H9 (cell line): ENCODE measurements at regions not wholly inside any gene's neighbourhood (a gene's known extent, or its start where the extent isn't known, plus 50 kb on each side); places are given as distances from the start of the nearest gene placed in this dataset.

Experiments
- DNase-seq: peaks from one replicate; pipeline ENCODE4 v3.0.0-alpha.2; 2017
- H2AFZ ChIP-seq: one replicate; pipeline ENCODE4 v1.6.1; 2013; ENCODE audit warnings: mild to moderate bottlenecking, low read length, control low read depth, moderate library complexity
- H2AK5ac ChIP-seq: 2 replicates; pipeline ENCODE4 v1.6.1; 2013; ENCODE audit warnings: low read length, control low read depth, mixed read lengths; ENCODE audit not compliant: insufficient read length
- H2BK120ac ChIP-seq: one replicate; pipeline ENCODE4 v1.6.1; 2013; ENCODE audit warnings: low read depth, mild to moderate bottlenecking, low read length, control low read depth, inconsistent platforms; ENCODE audit not compliant: poor library complexity, severe bottlenecking
- H2BK12ac ChIP-seq: 2 replicates; pipeline ENCODE4 v1.6.1; 2013; ENCODE audit warnings: low read length, control low read depth, mixed read lengths, low read depth; ENCODE audit not compliant: insufficient read length
- H2BK15ac ChIP-seq: 2 replicates; pipeline ENCODE4 v1.6.1; 2013; ENCODE audit warnings: low read depth, low read length, control low read depth
- H2BK20ac ChIP-seq: one replicate; pipeline ENCODE4 v1.6.1; 2013; ENCODE audit warnings: low read depth, mild to moderate bottlenecking, low read length, control low read depth, inconsistent platforms; ENCODE audit not compliant: poor library complexity, severe bottlenecking
- H2BK5ac ChIP-seq: 2 replicates; pipeline ENCODE4 v1.6.1; 2013; ENCODE audit warnings: low read length, control low read depth, mixed read lengths; ENCODE audit not compliant: insufficient read length
- H3K14ac ChIP-seq: 2 replicates; pipeline ENCODE4 v1.6.1; 2013; ENCODE audit warnings: low read length, control low read depth; ENCODE audit not compliant: insufficient read depth
- H3K18ac ChIP-seq: 2 replicates; pipeline ENCODE4 v1.6.1; 2013; ENCODE audit warnings: low read depth, mild to moderate bottlenecking, mixed read lengths, low read length, control low read depth; ENCODE audit not compliant: insufficient read length
- H3K23ac ChIP-seq: 2 replicates; pipeline ENCODE4 v1.6.1; 2013; ENCODE audit warnings: low read length, control low read depth, mixed read lengths, low read depth; ENCODE audit not compliant: insufficient read length
- H3K23me2 ChIP-seq: 2 replicates; pipeline ENCODE4 v1.6.1; 2013; ENCODE audit warnings: low read depth, mild to moderate bottlenecking, mixed read lengths, low read length, control low read depth; ENCODE audit not compliant: insufficient read length, poor library complexity, severe bottlenecking
- H3K27ac ChIP-seq: 2 replicates; pipeline ENCODE4 v1.5.1; 2013; ENCODE audit warnings: low read length, control low read depth, mixed read lengths, low read depth; ENCODE audit not compliant: insufficient read length
- H3K27me3 ChIP-seq: 2 replicates; pipeline ENCODE4 v1.6.1; 2013; ENCODE audit warnings: low read length, control low read depth, inconsistent platforms; ENCODE audit not compliant: insufficient read depth
- H3K4ac ChIP-seq: 2 replicates; pipeline ENCODE4 v1.6.1; 2013; ENCODE audit warnings: low read depth, mild to moderate bottlenecking, control low read depth, inconsistent platforms, low read length, moderate library complexity
- H3K4me1 ChIP-seq: 2 replicates; pipeline ENCODE4 v1.6.1; 2013; ENCODE audit warnings: low read length, control low read depth, inconsistent platforms; ENCODE audit not compliant: insufficient read depth
- H3K4me2 ChIP-seq: 2 replicates; pipeline ENCODE4 v1.6.1; 2013; ENCODE audit warnings: low read length, control low read depth, mixed read lengths; ENCODE audit not compliant: insufficient read length, insufficient read depth
- H3K56ac ChIP-seq: 2 replicates; pipeline ENCODE4 v1.6.1; 2013; ENCODE audit warnings: low read depth, mild to moderate bottlenecking, mixed read lengths, low read length, control low read depth; ENCODE audit not compliant: insufficient read length
- H3K79me1 ChIP-seq: 2 replicates; pipeline ENCODE4 v1.6.1; 2013; ENCODE audit warnings: low read depth, mild to moderate bottlenecking, moderate library complexity, low read length, control low read depth, inconsistent platforms; ENCODE audit not compliant: insufficient read depth, poor library complexity, severe bottlenecking
- H3K79me2 ChIP-seq: 2 replicates; pipeline ENCODE4 v1.6.1; 2013; ENCODE audit warnings: low read length, control low read depth, inconsistent platforms; ENCODE audit not compliant: insufficient read depth
- H3K9ac ChIP-seq: 2 replicates; pipeline ENCODE4 v1.6.1; 2013; ENCODE audit warnings: low read length, control low read depth, mixed read lengths; ENCODE audit not compliant: insufficient read length; ENCODE audit errors: extremely low read depth
- H3K9me3 ChIP-seq: one replicate; pipeline ENCODE4 v1.6.1; 2013; ENCODE audit warnings: low read depth, low read length, inconsistent platforms; ENCODE audit not compliant: control insufficient read depth
- H3T11ph ChIP-seq: one replicate; pipeline ENCODE4 v1.6.1; 2013; ENCODE audit warnings: mild to moderate bottlenecking, low read length, control low read depth, inconsistent platforms
- H4K20me1 ChIP-seq: one replicate; pipeline ENCODE4 v1.6.1; 2013; ENCODE audit not compliant: control insufficient read depth, insufficient read length, insufficient read depth
- H4K5ac ChIP-seq: 2 replicates; pipeline ENCODE4 v1.6.1; 2013; ENCODE audit warnings: low read depth, mild to moderate bottlenecking, mixed read lengths, low read length, control low read depth; ENCODE audit not compliant: insufficient read length
- H4K8ac ChIP-seq: replicated peaks from 2 replicates; pipeline ENCODE4 v1.6.1; 2013; ENCODE audit warnings: low read length, control low read depth, mixed read lengths, low read depth; ENCODE audit not compliant: insufficient read length
- H4K91ac ChIP-seq: 2 replicates; pipeline ENCODE4 v1.6.1; 2013; ENCODE audit warnings: low read depth, mild to moderate bottlenecking, moderate library complexity, mixed read lengths, low read length, control low read depth; ENCODE audit not compliant: insufficient read length
- H3K27ac Mint-ChIP-seq, 3 experiments: 2 replicates in 2 of 3; 3 replicates in 1 of 3; pipeline ENCODE4 v1.8.0; 2020 to 2021; ENCODE audit warnings: mixed read lengths in 3 of 3, mild to moderate bottlenecking in 1 of 3, moderate library complexity in 1 of 3
- H3K27me3 Mint-ChIP-seq: 2 replicates; pipeline ENCODE4 v1.8.0; 2021; ENCODE audit warnings: low read depth, mild to moderate bottlenecking, moderate library complexity, mixed read lengths
- H3K36me3 Mint-ChIP-seq, 3 experiments: 2 replicates in 2 of 3; 3 replicates in 1 of 3; pipeline ENCODE4 v1.8.0; 2020 to 2021; ENCODE audit warnings: low read depth in 3 of 3, mixed read lengths in 3 of 3; ENCODE audit not compliant: insufficient read depth in 1 of 3
- H3K4me1 Mint-ChIP-seq, 2 experiments: 2 replicates each; pipeline ENCODE4 v1.8.0; 2020; ENCODE audit warnings: mixed read lengths in 2 of 2
- H3K4me3 Mint-ChIP-seq, 2 experiments: 2 replicates in 1 of 2; 3 replicates in 1 of 2; pipeline ENCODE4 v1.8.0; 2020 to 2021; ENCODE audit warnings: mild to moderate bottlenecking in 2 of 2, mixed read lengths in 2 of 2, moderate library complexity in 1 of 2
- H3K9me3 Mint-ChIP-seq, 2 experiments: 2 replicates in 1 of 2; 3 replicates in 1 of 2; pipeline ENCODE4 v1.8.0; 2020; ENCODE audit warnings: mild to moderate bottlenecking in 2 of 2, mixed read lengths in 2 of 2, moderate library complexity in 1 of 2
- CTCF ChIP-seq: fragments of 200-600 bp; sonication (generic); conservative IDR thresholded peaks from 3 replicates; pipeline ENCODE4 v1.8.0; 2021; ENCODE audit warnings: antibody characterized with exemption, mild to moderate bottlenecking
- WGBS: extraction: QIAGEN DNeasy Blood & Tissue Kit; methylation state at CpG from one replicate; pipeline ENCODE4 v1.1.7; 2013; ENCODE audit warnings: missing lambda C conversion rate, low lambda C conversion rate, mixed read lengths; ENCODE audit not compliant: insufficient read length; ENCODE audit errors: extremely low coverage; 5-methylcytosine and 5-hydroxymethylcytosine counted together

- H2BK120ac ChIP-seq = no peak overlapping the region
- H3K9ac ChIP-seq = no peak overlapping the region
- H2BK12ac ChIP-seq = no peak overlapping the region
- H4K5ac ChIP-seq = no peak overlapping the region
- H3T11ph ChIP-seq = no peak overlapping the region
- Mint-ChIP-seq H3K9me3 (no peaks in the 10 kb centered on the region), H3K4me1 (peaks cover 19 to 21% of the 10 kb centered on the region in 2 experiments), H3K36me3 (no peaks in the 10 kb centered on the region), H3K27ac (no peak overlapping the region; a peak in 1 of 7 replicates), H3K27me3 (no peaks in the 10 kb centered on the region), H3K4me3 (no peak overlapping the region)
- DNase-seq = no peak
- no peaks in the 10 kb centered on the region for H3K9me3 ChIP-seq
- H3K18ac ChIP-seq = no peak overlapping the region
- H3K4ac ChIP-seq = no peak overlapping the region
- H3K27ac ChIP-seq = no peak overlapping the region
- no peaks in the 10 kb centered on the region for H3K23me2 ChIP-seq
- H4K8ac ChIP-seq = no peak overlapping the region
- no peak overlapping the region for H2AFZ ChIP-seq
- no peak overlapping the region for H2BK20ac ChIP-seq
- no peaks in the 10 kb centered on the region for H4K20me1 ChIP-seq
- no peak overlapping the region for H3K23ac ChIP-seq
- no peak for TF ChIP-seq CTCF
- WGBS = no CpG with 5 or more reads among the region's 1 CpG
- H3K4me2 ChIP-seq = no peak overlapping the region
- no peaks in the 10 kb centered on the region for H3K27me3 ChIP-seq
- no peaks in the 10 kb centered on the region for H3K79me1 ChIP-seq
- H3K14ac ChIP-seq = no peak overlapping the region
- H3K56ac ChIP-seq = no peak overlapping the region
- H2BK5ac ChIP-seq = no peak overlapping the region
- H4K91ac ChIP-seq = no peak overlapping the region
- H3K4me1 ChIP-seq = no peaks in the 10 kb centered on the region; the same call in 1 of the 2 replicates
- H2AK5ac ChIP-seq = no peak overlapping the region
- H2BK15ac ChIP-seq = no peak overlapping the region
- H3K79me2 ChIP-seq = no peaks in the 10 kb centered on the region
Measured at GRCh38 chr11:116134450-116134849, 630.2 kb upstream of the CADM1 start.
